T47D (cell line): ENCODE measurements at regions not wholly inside any gene's neighbourhood (a gene's known extent, or its start where the extent isn't known, plus 50 kb on each side); places are given as distances from the start of the nearest gene placed in this dataset.

Experiments
- DNase-seq, 2 experiments: peaks; one replicate each; pipeline versions ENCODE4 v3.0.0 to v3.0.0-alpha.2; 2011 to 2012; ENCODE audit warnings: low read depth in 1 of 2, low spot score in 1 of 2
- JUND ChIP-seq: IDR thresholded peaks from 2 replicates; pipeline ENCODE4 v1.6.1; 2012; ENCODE audit warnings: low read depth
- in situ Hi-C: cut with HindIII; loops from 2 replicates; pipeline ENCODE4 v1.10.0; 2016; ENCODE audit warnings: low sequenced_read_pairs, low pct_unique_long_range_greater_than_20kb

DNA sequence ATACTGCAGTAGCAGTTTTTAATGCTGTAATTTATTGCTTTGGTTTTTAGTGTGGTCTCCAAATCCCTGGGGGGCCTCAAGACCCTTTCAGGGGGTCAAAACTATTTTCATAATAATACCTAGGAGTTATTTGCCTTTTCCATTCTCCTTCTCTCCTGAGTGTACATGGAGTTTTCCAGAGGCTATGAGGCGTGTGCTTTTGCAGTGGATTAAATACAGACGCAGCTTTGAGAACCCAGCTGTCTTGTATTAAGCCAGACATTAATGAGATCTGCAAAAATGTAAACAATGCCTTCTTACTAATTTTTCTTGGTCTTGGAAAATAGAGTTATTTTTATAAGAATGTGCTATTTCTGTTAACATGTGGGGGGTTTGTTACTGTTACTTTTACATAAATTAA, 68.6 kb downstream of the SLC25A47 start:
- TF ChIP-seq JUND, result no peak
- DNase-seq, result no peak
- in situ Hi-C loops, result no loop called here

- no peak for DNase-seq
- no peak for TF ChIP-seq JUND
- in situ Hi-C loops, result no loop called here
These were observed 69.2 kb downstream of the SLC25A47 start for GRCh38 chr14:100392356-100392755.

GRCh38 chr14:100393362-100393761, 70.2 kb downstream of the SLC25A47 start:
- in situ Hi-C loops, result no loop called here
- no peak for DNase-seq
- no peak for TF ChIP-seq JUND

GRCh38 chr14:100393906-100394732, 71.0 kb downstream of the SLC25A47 start:
- in situ Hi-C loops, result no loop called here
- TF ChIP-seq JUND, result no peak
- DNase-seq, result no peak

DNA sequence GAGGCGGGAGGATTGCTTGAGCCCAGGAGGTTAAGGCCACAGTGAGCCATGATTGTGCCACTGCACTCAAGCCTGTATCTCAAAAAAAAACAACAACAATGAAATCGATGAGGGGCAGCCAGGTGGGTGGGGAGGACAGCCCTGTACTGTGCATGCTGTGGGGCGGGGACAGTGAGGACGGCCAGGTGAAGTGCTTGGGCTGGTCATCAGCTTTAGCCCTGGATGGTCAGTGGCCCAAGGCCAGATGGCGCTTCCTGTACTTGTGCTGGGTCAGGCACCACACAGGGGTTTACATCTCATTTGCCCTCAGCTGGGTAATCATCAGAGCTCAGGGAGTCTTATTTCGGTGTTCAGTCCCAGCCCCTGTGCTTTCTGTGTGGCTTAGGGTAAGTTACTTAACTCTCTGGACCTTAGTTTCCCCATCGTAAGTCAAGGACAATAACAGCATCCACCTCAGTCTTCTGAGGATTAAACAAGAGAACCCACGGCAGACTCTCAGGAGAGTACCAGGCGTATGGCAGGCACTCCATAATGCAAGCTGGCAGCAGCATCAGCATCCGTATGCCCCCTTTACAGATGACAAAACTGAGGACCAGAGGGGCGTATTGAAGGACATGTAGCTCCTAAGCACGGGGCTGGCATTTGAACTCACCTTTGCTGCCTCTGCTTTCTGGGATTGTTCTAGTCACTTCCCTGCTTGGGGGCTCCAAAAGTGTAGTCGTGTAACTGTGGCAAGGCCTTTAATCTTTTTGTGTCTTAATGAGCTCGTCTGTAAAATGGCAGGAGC, 71.9 kb downstream of the SLC25A47 start:
- in situ Hi-C loops, result no loop called here
- no peak for TF ChIP-seq JUND
- DNase-seq, result no peak

DNA sequence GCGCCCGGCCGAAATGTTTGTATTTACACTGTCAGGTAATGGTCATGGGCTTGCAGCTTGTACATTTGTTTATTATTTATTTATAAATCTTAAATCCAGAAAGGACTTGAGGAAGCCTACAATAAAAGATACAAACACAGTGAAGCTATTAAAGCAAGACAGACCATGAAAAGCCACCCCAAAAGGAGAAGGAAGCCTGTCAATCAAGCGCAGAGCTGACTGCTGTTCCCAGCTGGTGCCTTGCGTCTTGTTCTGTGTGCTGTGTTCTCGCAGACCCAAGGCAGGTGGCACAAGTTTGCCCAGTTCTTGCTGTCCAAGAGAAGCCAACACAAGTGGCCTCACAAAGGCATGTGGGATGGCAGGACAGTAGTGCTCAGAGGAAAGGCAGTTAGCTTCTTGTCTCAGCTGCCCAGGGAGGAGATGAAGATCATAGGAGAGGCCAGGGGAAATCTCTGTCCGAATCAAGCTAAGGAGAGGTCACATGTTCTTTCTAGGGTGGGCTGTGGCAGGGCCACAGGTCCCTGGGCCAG, 73.2 kb downstream of the SLC25A47 start:
- in situ Hi-C loops, result no loop called here
- DNase-seq, result peak in 1 of 2 experiments; percentile 32
- no peak for TF ChIP-seq JUND

DNA sequence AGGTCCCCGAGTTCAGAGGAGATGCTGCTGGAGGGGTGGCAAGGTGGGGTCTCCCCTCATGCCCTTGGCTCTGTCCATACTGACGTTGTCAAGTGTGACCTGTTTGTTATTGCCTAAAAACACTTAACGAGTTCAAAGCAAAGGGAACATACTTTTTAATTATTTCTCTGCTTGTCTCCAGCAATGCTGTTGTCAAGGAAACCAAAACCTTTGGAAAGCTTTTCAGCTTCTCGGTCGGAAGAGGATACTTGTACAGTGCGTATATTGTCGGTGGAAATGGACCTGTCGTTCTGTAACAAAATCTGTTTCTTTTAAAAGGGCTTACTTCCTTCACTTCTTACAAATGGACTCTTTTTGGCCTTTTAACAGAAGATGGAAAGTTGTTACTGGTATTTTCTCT, 73.9 kb downstream of the SLC25A47 start:
- TF ChIP-seq JUND, result no peak
- no peak for DNase-seq
- in situ Hi-C loops, result no loop called here

DNA sequence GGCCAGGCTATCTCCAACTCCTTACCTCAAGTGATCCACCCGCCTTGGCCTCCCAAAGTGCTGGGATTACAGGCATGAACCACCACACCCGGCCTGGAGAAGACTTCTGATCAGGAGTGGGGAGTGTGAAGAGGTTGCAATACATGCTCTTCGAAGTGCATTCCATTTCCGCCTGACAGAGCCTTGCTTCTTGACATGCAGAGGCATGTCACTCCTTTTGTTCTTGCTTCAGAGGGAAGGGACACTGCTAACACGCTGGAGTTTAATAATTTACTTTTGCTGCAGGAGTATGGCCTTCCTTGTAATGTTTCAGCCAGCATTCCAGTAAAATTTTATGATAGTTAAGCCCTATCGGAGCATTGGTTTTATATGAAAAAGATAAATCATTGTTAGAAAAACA, 74.9 kb downstream of the SLC25A47 start:
- TF ChIP-seq JUND, result no peak
- no peak for DNase-seq
- in situ Hi-C loops, result no loop called here

GRCh38 chr14:100399052-100399849, 76.1 kb downstream of the SLC25A47 start:
- in situ Hi-C loops, result no loop called here
- DNase-seq, result no peak
- no peak for TF ChIP-seq JUND

DNA sequence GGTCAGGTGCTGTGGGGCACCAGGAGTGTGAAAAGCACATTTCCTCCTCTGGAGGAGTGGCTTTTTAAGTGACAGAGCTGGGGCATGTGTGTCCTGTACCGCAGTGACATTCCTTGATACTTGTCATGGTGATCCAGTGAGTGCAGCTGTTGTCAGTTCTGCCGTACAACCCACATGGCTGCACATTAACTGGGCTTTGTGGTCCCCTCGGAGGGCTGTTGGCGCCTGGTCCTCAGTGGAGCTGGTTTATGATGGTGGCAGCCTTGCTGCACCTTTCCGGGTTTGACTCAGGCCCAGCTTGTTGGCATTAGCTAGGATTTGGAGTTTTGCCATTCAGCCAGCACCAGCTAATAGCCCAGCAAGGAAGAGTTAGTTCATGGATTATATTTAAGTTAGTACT, 77.0 kb downstream of the SLC25A47 start:
- DNase-seq, result no peak
- no peak for TF ChIP-seq JUND
- in situ Hi-C loops, result no loop called here

DNA sequence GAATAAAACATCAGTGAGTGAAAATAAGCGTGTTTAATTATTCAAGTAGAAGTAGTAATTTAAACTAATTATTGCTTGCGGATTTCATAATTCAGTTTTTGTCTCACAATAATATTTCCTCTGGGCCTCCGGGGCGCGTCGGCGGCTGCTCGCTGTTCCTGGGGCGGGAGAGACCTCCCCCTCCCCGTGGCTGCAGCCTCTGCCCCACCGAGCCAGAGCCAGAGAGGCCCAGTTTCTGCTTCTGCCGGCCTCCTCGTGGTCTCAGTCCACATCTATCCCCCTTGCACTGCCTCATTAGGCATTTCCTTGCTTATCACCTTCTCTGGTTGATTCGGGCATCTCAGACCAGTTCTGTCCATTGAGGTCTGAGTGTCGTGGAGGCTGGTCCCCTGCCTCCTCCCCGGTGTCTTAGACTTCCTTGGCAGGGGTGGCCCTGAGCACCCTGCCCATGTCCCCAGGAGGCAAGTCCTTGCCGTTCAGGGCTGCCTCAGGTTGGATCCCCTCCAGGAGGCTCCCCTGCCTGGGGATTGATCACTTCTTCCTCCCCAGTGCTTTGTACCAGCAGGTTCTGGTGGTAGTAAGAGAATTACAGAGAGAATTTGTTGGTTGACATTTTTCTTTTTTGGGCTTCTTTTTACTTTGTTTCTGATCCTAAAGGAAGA, 78.0 kb downstream of the SLC25A47 start:
- DNase-seq, result no peak
- in situ Hi-C loops, result no loop called here
- no peak for TF ChIP-seq JUND

DNA sequence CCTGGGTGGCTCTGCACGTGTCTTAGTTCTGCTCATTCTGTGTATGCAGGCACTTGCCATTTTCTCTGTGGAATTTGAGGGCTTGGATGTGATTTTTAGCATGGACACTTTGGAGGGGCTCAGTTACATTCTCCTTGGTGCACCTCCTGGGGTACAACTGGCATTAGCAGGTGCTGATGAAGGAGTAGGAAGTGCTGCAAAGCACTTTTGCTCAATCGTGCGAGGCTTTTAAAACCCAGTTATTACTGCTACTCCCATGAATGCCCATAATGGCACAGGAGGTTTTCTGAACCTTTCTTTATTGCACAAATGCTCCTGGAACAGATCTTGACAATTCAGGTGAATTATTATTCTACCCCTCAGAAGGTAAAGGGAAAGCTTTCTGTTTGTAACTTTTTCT, 78.7 kb downstream of the SLC25A47 start:
- no peak for TF ChIP-seq JUND
- no peak for DNase-seq
- in situ Hi-C loops, result no loop called here

- in situ Hi-C loops, result no loop called here
- TF ChIP-seq JUND, result no peak
- DNase-seq, result no peak
These were observed 79.5 kb downstream of the SLC25A47 start for GRCh38 chr14:100402631-100403030.
